ENCODE measurements at regions not wholly inside any gene's neighbourhood (a gene's known extent, or its start where the extent isn't known, plus 50 kb on each side); places are given as distances from the start of the nearest gene placed in this dataset.

DNA sequence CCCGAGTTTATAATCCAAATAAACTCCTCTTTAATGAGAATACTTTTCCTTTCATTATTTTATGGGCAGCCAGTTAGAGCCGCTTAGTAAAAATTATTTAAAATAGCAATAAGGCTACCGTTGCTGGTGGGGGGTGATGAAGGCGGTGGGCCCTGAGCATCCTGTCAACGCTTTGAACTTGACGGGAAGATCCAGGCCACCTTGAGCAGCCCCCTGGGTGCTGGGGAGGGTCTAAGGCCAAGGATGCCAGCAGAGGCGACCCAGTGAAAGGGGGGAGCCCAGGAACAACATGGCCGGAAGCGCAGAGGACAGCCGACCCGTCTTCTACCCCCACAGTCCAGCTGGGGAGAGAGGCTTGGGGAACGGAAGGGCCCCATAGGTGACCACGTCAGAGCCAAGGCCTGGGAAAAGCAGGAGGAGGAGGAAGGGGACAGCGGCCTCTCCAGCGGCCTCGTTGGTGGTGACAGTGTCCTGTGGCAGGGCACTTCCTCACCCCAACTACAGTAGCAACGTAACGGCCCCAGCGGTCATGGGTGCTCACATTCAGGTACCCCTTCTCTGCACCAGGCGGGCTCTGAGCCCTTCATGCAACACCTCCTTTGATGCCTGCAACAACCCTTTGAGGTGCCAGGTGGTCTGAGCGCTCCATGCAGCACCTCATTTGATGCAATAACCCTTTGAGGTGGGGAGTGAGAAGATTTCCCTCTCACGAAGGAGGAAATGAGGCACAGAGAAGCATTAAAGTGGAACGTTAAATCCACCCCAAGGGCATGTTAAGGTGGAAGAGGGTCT lies 695.3 kb downstream of the TBC1D22A start:
- TF ChIP-seq TSHZ2 (CRISPR knock-in tag; IDR thresholded peaks at IDR 0.05), result no peak
- TF ChIP-seq SNAI2 (CRISPR knock-in tag; IDR thresholded peaks at IDR 0.05), result no peak
- no peak for TF ChIP-seq ESRRG (CRISPR knock-in tag; IDR thresholded peaks at IDR 0.05)
- no peak for TF ChIP-seq OSR1 (CRISPR knock-in tag; IDR thresholded peaks at IDR 0.05)
- TF ChIP-seq, protein P1, sequence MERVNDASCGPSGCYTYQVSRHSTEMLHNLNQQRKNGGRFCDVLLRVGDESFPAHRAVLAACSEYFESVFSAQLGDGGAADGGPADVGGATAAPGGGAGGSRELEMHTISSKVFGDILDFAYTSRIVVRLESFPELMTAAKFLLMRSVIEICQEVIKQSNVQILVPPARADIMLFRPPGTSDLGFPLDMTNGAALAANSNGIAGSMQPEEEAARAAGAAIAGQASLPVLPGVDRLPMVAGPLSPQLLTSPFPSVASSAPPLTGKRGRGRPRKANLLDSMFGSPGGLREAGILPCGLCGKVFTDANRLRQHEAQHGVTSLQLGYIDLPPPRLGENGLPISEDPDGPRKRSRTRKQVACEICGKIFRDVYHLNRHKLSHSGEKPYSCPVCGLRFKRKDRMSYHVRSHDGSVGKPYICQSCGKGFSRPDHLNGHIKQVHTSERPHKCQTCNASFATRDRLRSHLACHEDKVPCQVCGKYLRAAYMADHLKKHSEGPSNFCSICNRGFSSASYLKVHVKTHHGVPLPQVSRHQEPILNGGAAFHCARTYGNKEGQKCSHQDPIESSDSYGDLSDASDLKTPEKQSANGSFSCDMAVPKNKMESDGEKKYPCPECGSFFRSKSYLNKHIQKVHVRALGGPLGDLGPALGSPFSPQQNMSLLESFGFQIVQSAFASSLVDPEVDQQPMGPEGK (CRISPR knock-in tag; IDR thresholded peaks at IDR 0.05; ENCODE audit: borderline replicate concordance), result no peak
- no peak for TF ChIP-seq BACH2 (CRISPR knock-in tag; IDR thresholded peaks at IDR 0.05; ENCODE audit: borderline replicate concordance)
- no peak for TF ChIP-seq CSDC2 (CRISPR knock-in tag; IDR thresholded peaks at IDR 0.05)
- no peak for TF ChIP-seq POU6F1 (CRISPR knock-in tag; IDR thresholded peaks at IDR 0.05; ENCODE audit: borderline replicate concordance, low read depth)
- TF ChIP-seq RARB (CRISPR knock-in tag; IDR thresholded peaks at IDR 0.05), result no peak
- no peak for TF ChIP-seq ZNF565 (CRISPR knock-in tag; conservative IDR thresholded peaks at IDR 0.05; ENCODE audit: low read depth)
- TF ChIP-seq ZNF8 (CRISPR knock-in tag; IDR thresholded peaks at IDR 0.05), result no peak
- TF ChIP-seq CREB5 (CRISPR knock-in tag; IDR thresholded peaks at IDR 0.05; ENCODE audit: low read depth), result no peak
- no peak for TF ChIP-seq ZFP3 (CRISPR knock-in tag; IDR thresholded peaks at IDR 0.05)
- TF ChIP-seq ZC3H10 (CRISPR knock-in tag; IDR thresholded peaks at IDR 0.05), result no peak
- no peak for TF ChIP-seq TCF4 (CRISPR knock-in tag; IDR thresholded peaks at IDR 0.05; ENCODE audit: borderline replicate concordance)
- no peak for TF ChIP-seq ISL1 (CRISPR knock-in tag; IDR thresholded peaks at IDR 0.05)
- no peak for TF ChIP-seq TOX (CRISPR knock-in tag; IDR thresholded peaks at IDR 0.05; ENCODE audit: borderline replicate concordance)
- TF ChIP-seq, protein P2, sequence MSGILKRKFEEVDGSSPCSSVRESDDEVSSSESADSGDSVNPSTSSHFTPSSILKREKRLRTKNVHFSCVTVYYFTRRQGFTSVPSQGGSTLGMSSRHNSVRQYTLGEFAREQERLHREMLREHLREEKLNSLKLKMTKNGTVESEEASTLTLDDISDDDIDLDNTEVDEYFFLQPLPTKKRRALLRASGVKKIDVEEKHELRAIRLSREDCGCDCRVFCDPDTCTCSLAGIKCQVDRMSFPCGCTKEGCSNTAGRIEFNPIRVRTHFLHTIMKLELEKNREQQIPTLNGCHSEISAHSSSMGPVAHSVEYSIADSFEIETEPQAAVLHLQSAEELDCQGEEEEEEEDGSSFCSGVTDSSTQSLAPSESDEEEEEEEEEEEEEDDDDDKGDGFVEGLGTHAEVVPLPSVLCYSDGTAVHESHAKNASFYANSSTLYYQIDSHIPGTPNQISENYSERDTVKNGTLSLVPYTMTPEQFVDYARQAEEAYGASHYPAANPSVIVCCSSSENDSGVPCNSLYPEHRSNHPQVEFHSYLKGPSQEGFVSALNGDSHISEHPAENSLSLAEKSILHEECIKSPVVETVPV (CRISPR knock-in tag; IDR thresholded peaks at IDR 0.05), result no peak
- ATAC-seq, result no peak

- TF ChIP-seq ZFP30 (CRISPR knock-in tag; IDR thresholded peaks at IDR 0.05) (no peak), TOX (CRISPR knock-in tag; IDR thresholded peaks at IDR 0.05; ENCODE audit: borderline replicate concordance) (no peak)
- no peak for ATAC-seq
Observed at GRCh38 chr22:47457021-47457420, 694.6 kb downstream of the TBC1D22A start.

- no peak for ATAC-seq
- TF ChIP-seq SNAI2 (CRISPR knock-in tag; IDR thresholded peaks at IDR 0.05) (no peak), TCF4 (CRISPR knock-in tag; IDR thresholded peaks at IDR 0.05; ENCODE audit: borderline replicate concordance) (no peak), RARB (CRISPR knock-in tag; IDR thresholded peaks at IDR 0.05) (no peak), OSR1 (CRISPR knock-in tag; IDR thresholded peaks at IDR 0.05) (no peak), POU6F1 (CRISPR knock-in tag; IDR thresholded peaks at IDR 0.05; ENCODE audit: borderline replicate concordance, low read depth) (no peak), ZNF70 (CRISPR knock-in tag; IDR thresholded peaks at IDR 0.05) (no peak)
Observed at GRCh38 chr22:47456031-47456430, 693.6 kb downstream of the TBC1D22A start.

Measured in SK-N-SH treated with all-trans-retinoic acid at 6 μM for 48 hours (cell line).